HCT116 (cell line): ENCODE measurements at regions not wholly inside any gene's neighbourhood (a gene's known extent, or its start where the extent isn't known, plus 50 kb on each side); places are given as distances from the start of the nearest gene placed in this dataset.
"Not testable (repeated sequence)": the region's sequence is repeated elsewhere in the genome, so short reads cannot be mapped to it uniquely, and the experiment has no call there.

Experiments used
- ATAC-seq: fragments of 200-7000 bp; cut with Tn5 transposase; 2 replicates; pipeline ENCODE4 v1.9.1; 2020; ENCODE audit warnings: mild to moderate bottlenecking, moderate library complexity
- BruUV-seq: library from RNA; stranded (reverse); fragments of 400-500 nt; replicated peaks from 2 replicates; lab custom pipeline; 2021; lab: Mats Ljungman, UMichigan
- CTCF ChIA-PET: fragments of 300-600 bp; sonication (Branson Sonifier 250); formaldehyde crosslinking; loops from one replicate; lab custom pipeline; 2021; ENCODE audit warnings: antibody characterized with exemption; lab: Charles Lee
- POLR2A ChIA-PET: fragments of 300-600, 350-600 bp; sonication (Branson Sonifier 250); formaldehyde crosslinking; loops from one replicate; lab custom pipeline; 2021; ENCODE audit warnings: antibody characterized with exemption; lab: Charles Lee
- RAD21 ChIA-PET, 2 experiments: fragments of 300-600 bp; sonication (Branson Sonifier 250); formaldehyde crosslinking; loops; one replicate each; lab custom pipeline; 2023; ENCODE audit warnings: low total read pairs in 2 of 2; ENCODE audit not compliant: uncharacterized antibody in 2 of 2, unreplicated experiment in 2 of 2, low non-redundant PET in 1 of 2; lab: Charles Lee
- DNase-seq: peaks from one replicate; pipeline ENCODE4 v3.0.0-alpha.2; 2010; ENCODE audit warnings: low read depth, low spot score
- H2AFZ ChIP-seq: fragments of 200-600 bp; shearing (Covaris generic), sonication (generic); 2 replicates; pipeline ENCODE4 v1.6.1; 2017; ENCODE audit warnings: low read depth, mixed run types, mixed read lengths, antibody characterized with exemption, low read length; ENCODE audit not compliant: poor library complexity, severe bottlenecking
- H3K27ac ChIP-seq: 2 replicates; pipeline ENCODE4 v1.5.1; 2012; ENCODE audit warnings: low read depth, low read length
- H3K27me3 ChIP-seq: fragments of 200-600 bp; sonication (generic); 2 replicates; pipeline ENCODE4 v1.6.1; 2016; ENCODE audit warnings: mixed run types, low read length, mixed read lengths; ENCODE audit not compliant: insufficient read depth
- H3K36me3 ChIP-seq, 2 experiments: fragments of 200-500 bp in 1 of 2; fragments of 200-600 bp in 1 of 2; sonication (Bioruptor generic) in 1 of 2; sonication (generic) in 1 of 2; 2 replicates each; pipeline versions ENCODE4 v1.5.1 to v1.6.1; 2014 to 2016; ENCODE audit warnings: low read length in 2 of 2, inconsistent platforms in 1 of 2, mixed read lengths in 1 of 2, mixed run types in 1 of 2; ENCODE audit not compliant: insufficient read depth in 2 of 2, control insufficient read depth in 1 of 2
- H3K4me1 ChIP-seq, 2 experiments: fragments of 200-600 bp in 1 of 2; sonication (generic) in 1 of 2; 2 replicates each; pipeline versions ENCODE4 v1.5.1 to v1.6.1; 2012 to 2017; ENCODE audit warnings: low read length in 2 of 2, inconsistent platforms in 1 of 2, mild to moderate bottlenecking in 1 of 2, mixed read lengths in 1 of 2, mixed run types in 1 of 2, moderate library complexity in 1 of 2; ENCODE audit not compliant: insufficient read depth in 2 of 2, control insufficient read depth in 1 of 2
- H3K4me2 ChIP-seq: fragments of 200-600 bp; sonication (generic); 2 replicates; pipeline ENCODE4 v1.6.1; 2017; ENCODE audit warnings: mixed run types, low read length, mixed read lengths
- H3K4me3 ChIP-seq, 2 experiments: fragments of 200-600 bp in 1 of 2; sonication (generic) in 1 of 2; replicated peaks in 1 of 2; 2 replicates each; pipeline ENCODE4 v1.5.1; 2011 to 2016; ENCODE audit warnings: low read length in 2 of 2, control low read depth in 1 of 2, low read depth in 1 of 2, mild to moderate bottlenecking in 1 of 2, mixed read lengths in 1 of 2, mixed run types in 1 of 2
- H3K79me2 ChIP-seq: fragments of 200-600 bp; sonication (generic); 2 replicates; pipeline ENCODE4 v1.6.1; 2017; ENCODE audit warnings: mild to moderate bottlenecking, mixed run types, low read length, moderate library complexity, mixed read lengths; ENCODE audit not compliant: insufficient read depth
- H3K9ac ChIP-seq: fragments of 200-600 bp; sonication (generic); 2 replicates; pipeline ENCODE4 v1.6.1; 2016; ENCODE audit warnings: low read length, mixed read lengths
- H3K9me2 ChIP-seq: fragments of 200-600 bp; sonication (generic), shearing (Covaris generic); 2 replicates; pipeline ENCODE4 v1.6.1; 2017; ENCODE audit warnings: mixed run types, mild to moderate bottlenecking, moderate library complexity; ENCODE audit not compliant: insufficient read depth
- H3K9me3 ChIP-seq, 2 experiments: fragments of 200-500 bp in 1 of 2; fragments of 200-600 bp in 1 of 2; sonication (Bioruptor generic) in 1 of 2; sonication (generic) in 1 of 2; 2 replicates each; pipeline ENCODE4 v1.6.1; 2014 to 2017; ENCODE audit warnings: low read length in 2 of 2, mixed read lengths in 2 of 2, inconsistent platforms in 1 of 2, low read depth in 1 of 2, mild to moderate bottlenecking in 1 of 2, mixed run types in 1 of 2, moderate library complexity in 1 of 2; ENCODE audit not compliant: control insufficient read depth in 1 of 2, insufficient read depth in 1 of 2
- H4K20me1 ChIP-seq: fragments of 200-600 bp; sonication (generic), shearing (Covaris generic); 2 replicates; pipeline ENCODE4 v1.6.1; 2017; ENCODE audit warnings: mixed run types, mild to moderate bottlenecking, moderate library complexity; ENCODE audit not compliant: insufficient read depth
- CBX3 ChIP-seq: IDR thresholded peaks from 2 replicates; pipeline ENCODE4 v1.6.1; 2012; ENCODE audit warnings: low read depth
- EZH2 ChIP-seq: fragments of 200-600 bp; sonication (generic); IDR thresholded peaks from 2 replicates; pipeline ENCODE4 v1.6.1; 2017; ENCODE audit warnings: antibody characterized with exemption, mixed run types
- EZH2phosphoT487 ChIP-seq: fragments of 200-600 bp; IDR thresholded peaks from 2 replicates; pipeline ENCODE4 v1.6.1; 2018; ENCODE audit warnings: antibody characterized with exemption, borderline replicate concordance
- intact Hi-C: fragments of 100-400 bp; cut with micrococcal nuclease; formaldehyde crosslinking; loops from 2 replicates; pipeline ENCODE4 v1.10.0; 2022
- TF ChIP-seq, protein P1 (sequence below): IDR thresholded peaks from 2 replicates; pipeline ENCODE4 v1.6.1; 2012

DNA sequence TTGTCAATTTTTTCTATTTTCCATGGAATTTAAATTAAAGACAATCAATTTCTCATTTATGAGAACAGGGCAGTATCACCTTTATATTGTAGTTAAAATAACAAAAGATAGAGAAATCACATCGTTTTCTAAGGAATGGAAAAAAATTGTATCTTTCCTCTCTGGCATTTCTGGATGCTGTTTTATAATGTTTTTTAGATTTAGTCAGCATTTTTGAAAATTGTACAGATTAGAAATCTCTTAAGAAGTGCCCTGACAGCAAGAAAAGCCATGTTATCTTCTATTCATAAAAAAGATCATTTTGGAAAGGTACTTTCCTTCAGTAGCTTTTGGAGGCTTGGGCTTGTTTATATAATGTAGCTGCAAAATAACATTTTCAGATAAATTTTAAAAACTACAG lies 116.9 kb downstream of the PLG start:
- Histone ChIP-seq H3K9ac (no peak overlapping the region), H3K79me2 (no peaks in the 10 kb centered on the region), H3K9me2 (no peaks in the 10 kb centered on the region), H3K4me1 (no peaks in the 10 kb centered on the region), H3K4me3 (no peak overlapping the region), H3K36me3 (no peaks in the 10 kb centered on the region), H3K27ac (no peak overlapping the region), H3K9me3 (no peaks in the 10 kb centered on the region), H2AFZ (no peak overlapping the region), H4K20me1 (no peaks in the 10 kb centered on the region), H3K27me3 (no peaks in the 10 kb centered on the region), H3K4me2 (no peak overlapping the region)
- intact Hi-C loops: no loop called here
- no peak for ATAC-seq
- ChIA-PET RAD21 (no interaction called here), POLR2A (no interaction called here), CTCF (no interaction called here)
- DNase-seq: no peak
- no TSS peak for BruUV-seq
- TF ChIP-seq EZH2: no peak
- no peak for TF ChIP-seq EZH2phosphoT487
- TF ChIP-seq, protein P1, sequence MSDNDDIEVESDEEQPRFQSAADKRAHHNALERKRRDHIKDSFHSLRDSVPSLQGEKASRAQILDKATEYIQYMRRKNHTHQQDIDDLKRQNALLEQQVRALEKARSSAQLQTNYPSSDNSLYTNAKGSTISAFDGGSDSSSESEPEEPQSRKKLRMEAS: no peak
- TF ChIP-seq CBX3: no peak

DNA sequence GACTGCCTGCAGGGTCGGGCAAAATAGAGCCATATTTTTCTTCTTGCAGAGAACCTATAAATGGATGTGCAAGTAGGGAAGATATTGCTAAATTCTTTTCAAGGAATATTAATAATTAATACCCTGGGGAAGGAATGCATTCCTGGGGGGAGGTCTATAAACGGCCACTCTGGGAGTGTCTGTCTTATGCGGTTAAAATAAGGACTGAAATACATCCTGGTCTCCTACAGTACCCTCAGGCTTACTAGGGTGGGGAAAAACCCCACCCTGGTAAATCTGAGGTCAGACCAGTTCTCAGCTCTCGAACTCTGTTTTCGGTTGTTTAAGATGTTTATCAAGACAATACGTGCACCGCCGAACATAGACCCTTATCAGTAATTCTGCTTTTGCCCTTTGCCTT lies 118.6 kb downstream of the PLG start:
- H3K9me2 ChIP-seq, DNase-seq, H3K4me3 ChIP-seq, intact Hi-C loops, H3K4me2 ChIP-seq, H3K4me1 ChIP-seq, BruUV-seq, H3K9ac ChIP-seq, CTCF ChIA-PET, H3K79me2 ChIP-seq, H3K36me3 ChIP-seq, H3K9me3 ChIP-seq, H3K27me3 ChIP-seq, H4K20me1 ChIP-seq, POLR2A ChIA-PET, H3K27ac ChIP-seq, ATAC-seq, H2AFZ ChIP-seq, RAD21 ChIA-PET: not testable (repeated sequence)
